H9 (cell line): ENCODE measurements at regions not wholly inside any gene's neighbourhood (a gene's known extent, or its start where the extent isn't known, plus 50 kb on each side); places are given as distances from the start of the nearest gene placed in this dataset.

ENCODE experiments used
- DNase-seq: peaks from one replicate; pipeline ENCODE4 v3.0.0-alpha.2; 2017
- H2AFZ ChIP-seq: one replicate; pipeline ENCODE4 v1.6.1; 2013; ENCODE audit warnings: mild to moderate bottlenecking, low read length, control low read depth, moderate library complexity
- H2AK5ac ChIP-seq: 2 replicates; pipeline ENCODE4 v1.6.1; 2013; ENCODE audit warnings: low read length, control low read depth, mixed read lengths; ENCODE audit not compliant: insufficient read length
- H2BK120ac ChIP-seq: one replicate; pipeline ENCODE4 v1.6.1; 2013; ENCODE audit warnings: low read depth, mild to moderate bottlenecking, low read length, control low read depth, inconsistent platforms; ENCODE audit not compliant: poor library complexity, severe bottlenecking
- H2BK12ac ChIP-seq: 2 replicates; pipeline ENCODE4 v1.6.1; 2013; ENCODE audit warnings: low read length, control low read depth, mixed read lengths, low read depth; ENCODE audit not compliant: insufficient read length
- H2BK15ac ChIP-seq: 2 replicates; pipeline ENCODE4 v1.6.1; 2013; ENCODE audit warnings: low read depth, low read length, control low read depth
- H2BK20ac ChIP-seq: one replicate; pipeline ENCODE4 v1.6.1; 2013; ENCODE audit warnings: low read depth, mild to moderate bottlenecking, low read length, control low read depth, inconsistent platforms; ENCODE audit not compliant: poor library complexity, severe bottlenecking
- H2BK5ac ChIP-seq: 2 replicates; pipeline ENCODE4 v1.6.1; 2013; ENCODE audit warnings: low read length, control low read depth, mixed read lengths; ENCODE audit not compliant: insufficient read length
- H3K14ac ChIP-seq: 2 replicates; pipeline ENCODE4 v1.6.1; 2013; ENCODE audit warnings: low read length, control low read depth; ENCODE audit not compliant: insufficient read depth
- H3K18ac ChIP-seq: 2 replicates; pipeline ENCODE4 v1.6.1; 2013; ENCODE audit warnings: low read depth, mild to moderate bottlenecking, mixed read lengths, low read length, control low read depth; ENCODE audit not compliant: insufficient read length
- H3K23ac ChIP-seq: 2 replicates; pipeline ENCODE4 v1.6.1; 2013; ENCODE audit warnings: low read length, control low read depth, mixed read lengths, low read depth; ENCODE audit not compliant: insufficient read length
- H3K23me2 ChIP-seq: 2 replicates; pipeline ENCODE4 v1.6.1; 2013; ENCODE audit warnings: low read depth, mild to moderate bottlenecking, mixed read lengths, low read length, control low read depth; ENCODE audit not compliant: insufficient read length, poor library complexity, severe bottlenecking
- H3K27ac ChIP-seq: 2 replicates; pipeline ENCODE4 v1.5.1; 2013; ENCODE audit warnings: low read length, control low read depth, mixed read lengths, low read depth; ENCODE audit not compliant: insufficient read length
- H3K27me3 ChIP-seq: 2 replicates; pipeline ENCODE4 v1.6.1; 2013; ENCODE audit warnings: low read length, control low read depth, inconsistent platforms; ENCODE audit not compliant: insufficient read depth
- H3K4ac ChIP-seq: 2 replicates; pipeline ENCODE4 v1.6.1; 2013; ENCODE audit warnings: low read depth, mild to moderate bottlenecking, control low read depth, inconsistent platforms, low read length, moderate library complexity
- H3K4me1 ChIP-seq: 2 replicates; pipeline ENCODE4 v1.6.1; 2013; ENCODE audit warnings: low read length, control low read depth, inconsistent platforms; ENCODE audit not compliant: insufficient read depth
- H3K4me2 ChIP-seq: 2 replicates; pipeline ENCODE4 v1.6.1; 2013; ENCODE audit warnings: low read length, control low read depth, mixed read lengths; ENCODE audit not compliant: insufficient read length, insufficient read depth
- H3K56ac ChIP-seq: 2 replicates; pipeline ENCODE4 v1.6.1; 2013; ENCODE audit warnings: low read depth, mild to moderate bottlenecking, mixed read lengths, low read length, control low read depth; ENCODE audit not compliant: insufficient read length
- H3K79me1 ChIP-seq: 2 replicates; pipeline ENCODE4 v1.6.1; 2013; ENCODE audit warnings: low read depth, mild to moderate bottlenecking, moderate library complexity, low read length, control low read depth, inconsistent platforms; ENCODE audit not compliant: insufficient read depth, poor library complexity, severe bottlenecking
- H3K79me2 ChIP-seq: 2 replicates; pipeline ENCODE4 v1.6.1; 2013; ENCODE audit warnings: low read length, control low read depth, inconsistent platforms; ENCODE audit not compliant: insufficient read depth
- H3K9ac ChIP-seq: 2 replicates; pipeline ENCODE4 v1.6.1; 2013; ENCODE audit warnings: low read length, control low read depth, mixed read lengths; ENCODE audit not compliant: insufficient read length; ENCODE audit errors: extremely low read depth
- H3K9me3 ChIP-seq: one replicate; pipeline ENCODE4 v1.6.1; 2013; ENCODE audit warnings: low read depth, low read length, inconsistent platforms; ENCODE audit not compliant: control insufficient read depth
- H3T11ph ChIP-seq: one replicate; pipeline ENCODE4 v1.6.1; 2013; ENCODE audit warnings: mild to moderate bottlenecking, low read length, control low read depth, inconsistent platforms
- H4K20me1 ChIP-seq: one replicate; pipeline ENCODE4 v1.6.1; 2013; ENCODE audit not compliant: control insufficient read depth, insufficient read length, insufficient read depth
- H4K5ac ChIP-seq: 2 replicates; pipeline ENCODE4 v1.6.1; 2013; ENCODE audit warnings: low read depth, mild to moderate bottlenecking, mixed read lengths, low read length, control low read depth; ENCODE audit not compliant: insufficient read length
- H4K8ac ChIP-seq: replicated peaks from 2 replicates; pipeline ENCODE4 v1.6.1; 2013; ENCODE audit warnings: low read length, control low read depth, mixed read lengths, low read depth; ENCODE audit not compliant: insufficient read length
- H4K91ac ChIP-seq: 2 replicates; pipeline ENCODE4 v1.6.1; 2013; ENCODE audit warnings: low read depth, mild to moderate bottlenecking, moderate library complexity, mixed read lengths, low read length, control low read depth; ENCODE audit not compliant: insufficient read length
- H3K27ac Mint-ChIP-seq, 3 experiments: 2 replicates in 2 of 3; 3 replicates in 1 of 3; pipeline ENCODE4 v1.8.0; 2020 to 2021; ENCODE audit warnings: mixed read lengths in 3 of 3, mild to moderate bottlenecking in 1 of 3, moderate library complexity in 1 of 3
- H3K27me3 Mint-ChIP-seq: 2 replicates; pipeline ENCODE4 v1.8.0; 2021; ENCODE audit warnings: low read depth, mild to moderate bottlenecking, moderate library complexity, mixed read lengths
- H3K36me3 Mint-ChIP-seq, 3 experiments: 2 replicates in 2 of 3; 3 replicates in 1 of 3; pipeline ENCODE4 v1.8.0; 2020 to 2021; ENCODE audit warnings: low read depth in 3 of 3, mixed read lengths in 3 of 3; ENCODE audit not compliant: insufficient read depth in 1 of 3
- H3K4me1 Mint-ChIP-seq, 2 experiments: 2 replicates each; pipeline ENCODE4 v1.8.0; 2020; ENCODE audit warnings: mixed read lengths in 2 of 2
- H3K4me3 Mint-ChIP-seq, 2 experiments: 2 replicates in 1 of 2; 3 replicates in 1 of 2; pipeline ENCODE4 v1.8.0; 2020 to 2021; ENCODE audit warnings: mild to moderate bottlenecking in 2 of 2, mixed read lengths in 2 of 2, moderate library complexity in 1 of 2
- H3K9me3 Mint-ChIP-seq, 2 experiments: 2 replicates in 1 of 2; 3 replicates in 1 of 2; pipeline ENCODE4 v1.8.0; 2020; ENCODE audit warnings: mild to moderate bottlenecking in 2 of 2, mixed read lengths in 2 of 2, moderate library complexity in 1 of 2
- WGBS: extraction: QIAGEN DNeasy Blood & Tissue Kit; methylation state at CpG from one replicate; pipeline ENCODE4 v1.1.7; 2013; ENCODE audit warnings: missing lambda C conversion rate, low lambda C conversion rate, mixed read lengths; ENCODE audit not compliant: insufficient read length; ENCODE audit errors: extremely low coverage; 5-methylcytosine and 5-hydroxymethylcytosine counted together
- TF ChIP-seq, protein P1 (sequence below): fragments of 200-600 bp; sonication (generic); conservative IDR thresholded peaks from 3 replicates; pipeline ENCODE4 v1.8.0; 2021; ENCODE audit warnings: antibody characterized with exemption, mild to moderate bottlenecking

DNA sequence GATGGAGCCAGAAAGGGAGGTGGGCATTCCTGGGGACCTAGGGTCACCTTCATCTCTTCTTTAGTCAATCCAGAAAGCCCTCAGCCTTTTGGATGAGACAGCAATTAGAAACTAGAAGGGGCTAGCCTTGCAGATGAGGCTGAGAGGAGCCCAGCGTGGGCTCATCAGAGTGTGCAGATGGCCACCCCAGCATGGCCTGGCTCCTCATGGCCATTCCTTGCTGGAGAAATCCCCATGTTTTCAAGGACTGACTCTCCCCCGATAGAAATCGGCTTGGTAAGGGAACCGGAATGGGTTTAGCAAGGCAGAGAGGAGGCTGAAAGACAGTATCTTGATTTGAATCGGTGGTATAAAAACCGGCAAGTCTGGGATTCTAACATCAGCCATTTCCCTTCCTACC, 274.6 kb downstream of the BUD13 start:
- Histone ChIP-seq H2BK20ac (no peak overlapping the region), H4K5ac (no peak overlapping the region), H3K14ac (no peak overlapping the region), H3K9ac (no peak overlapping the region), H2AK5ac (no peak overlapping the region), H4K20me1 (no peaks in the 10 kb centered on the region), H2AFZ (no peak overlapping the region), H3K23me2 (peaks cover 7% of the 10 kb centered on the region), H3K27ac (no peak overlapping the region), H2BK5ac (no peak overlapping the region), H3K79me1 (no peaks in the 10 kb centered on the region), H3K27me3 (peaks cover 3% of the 10 kb centered on the region; the same call in 1 of the 2 replicates), H2BK12ac (no peak overlapping the region), H3K4me2 (no peak overlapping the region), H3K4me1 (no peaks in the 10 kb centered on the region; the same call in 1 of the 2 replicates), H2BK15ac (no peak overlapping the region), H3T11ph (no peak overlapping the region), H3K9me3 (no peaks in the 10 kb centered on the region), H3K23ac (no peak overlapping the region), H3K56ac (no peak overlapping the region), H2BK120ac (no peak overlapping the region), H4K8ac (no peak overlapping the region), H3K79me2 (no peaks in the 10 kb centered on the region), H3K4ac (no peak overlapping the region), H3K18ac (no peak overlapping the region), H4K91ac (no peak overlapping the region)
- Mint-ChIP-seq H3K27me3 (peaks cover 48% of the 10 kb centered on the region), H3K4me1 (peaks cover 30 to 43% of the 10 kb centered on the region in 2 experiments), H3K27ac (no peak overlapping the region), H3K9me3 (no peaks in the 10 kb centered on the region), H3K4me3 (no peak overlapping the region), H3K36me3 (peaks cover 0 to 2% (median 0%) of the 10 kb centered on the region in 3 experiments; a peak in 1 of 7 replicates)
- no peak for DNase-seq
- TF ChIP-seq, protein P1, sequence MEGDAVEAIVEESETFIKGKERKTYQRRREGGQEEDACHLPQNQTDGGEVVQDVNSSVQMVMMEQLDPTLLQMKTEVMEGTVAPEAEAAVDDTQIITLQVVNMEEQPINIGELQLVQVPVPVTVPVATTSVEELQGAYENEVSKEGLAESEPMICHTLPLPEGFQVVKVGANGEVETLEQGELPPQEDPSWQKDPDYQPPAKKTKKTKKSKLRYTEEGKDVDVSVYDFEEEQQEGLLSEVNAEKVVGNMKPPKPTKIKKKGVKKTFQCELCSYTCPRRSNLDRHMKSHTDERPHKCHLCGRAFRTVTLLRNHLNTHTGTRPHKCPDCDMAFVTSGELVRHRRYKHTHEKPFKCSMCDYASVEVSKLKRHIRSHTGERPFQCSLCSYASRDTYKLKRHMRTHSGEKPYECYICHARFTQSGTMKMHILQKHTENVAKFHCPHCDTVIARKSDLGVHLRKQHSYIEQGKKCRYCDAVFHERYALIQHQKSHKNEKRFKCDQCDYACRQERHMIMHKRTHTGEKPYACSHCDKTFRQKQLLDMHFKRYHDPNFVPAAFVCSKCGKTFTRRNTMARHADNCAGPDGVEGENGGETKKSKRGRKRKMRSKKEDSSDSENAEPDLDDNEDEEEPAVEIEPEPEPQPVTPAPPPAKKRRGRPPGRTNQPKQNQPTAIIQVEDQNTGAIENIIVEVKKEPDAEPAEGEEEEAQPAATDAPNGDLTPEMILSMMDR, result no peak
- no CpG with 5 or more reads among the region's 6 CpGs for whole genome bisulfite sequencing
